Heart left ventricle (tissue), 16 donors: ENCODE measurements at regions not wholly inside any gene's neighbourhood (a gene's known extent, or its start where the extent isn't known, plus 50 kb on each side); places are given as distances from the start of the nearest gene placed in this dataset.

Source experiments
- ATAC-seq, 4 donors: fragments of 200-7000 bp; cut with Tn5 transposase; one replicate each; pipeline ENCODE4 v1.9.1; 2020 to 2022; ENCODE audit warnings: moderate library complexity in 4 of 4, mild to moderate bottlenecking in 3 of 4, moderate number of reproducible peaks in 1 of 4
- DNase-seq, 5 donors: peaks; one replicate each; pipeline ENCODE4 v3.0.0-alpha.2; 2020
- H3K27ac ChIP-seq, 12 donors: fragments of 200-600 bp; sonication (generic) in 4 of 12; one replicate each; pipeline versions ENCODE4 v1.5.0 to v1.8.0; 2016 to 2022; ENCODE audit warnings: mild to moderate bottlenecking in 2 of 12
- H3K27me3 ChIP-seq, 9 donors: fragments of 200-600 bp; sonication (generic) in 2 of 9; one replicate each; pipeline versions ENCODE4 v1.5.1 to v1.8.0; 2016 to 2022; ENCODE audit warnings: mild to moderate bottlenecking in 3 of 9
- H3K36me3 ChIP-seq, 9 donors: fragments of 200-600 bp; sonication (generic) in 2 of 9; one replicate each; pipeline versions ENCODE4 v1.5.0 to v1.8.0; 2018 to 2022; ENCODE audit warnings: mild to moderate bottlenecking in 2 of 9
- H3K4me1 ChIP-seq, 12 donors: fragments of 200-600 bp; sonication (generic) in 4 of 12; one replicate each; pipeline versions ENCODE4 v1.5.0 to v1.8.0; 2016 to 2022; ENCODE audit warnings: mild to moderate bottlenecking in 3 of 12
- H3K4me3 ChIP-seq, 12 donors: fragments of 200-600 bp; sonication (generic) in 4 of 12; one replicate each; pipeline versions ENCODE4 v1.5.0 to v1.8.0; 2017 to 2022; ENCODE audit warnings: mild to moderate bottlenecking in 9 of 12, moderate library complexity in 4 of 12
- H3K9me3 ChIP-seq, 12 donors: fragments of 200-600 bp; sonication (generic) in 4 of 12; one replicate each; pipeline versions ENCODE4 v1.5.0 to v1.8.0; 2016 to 2022; ENCODE audit warnings: mild to moderate bottlenecking in 1 of 12
- CTCF ChIP-seq, 12 donors: fragments of 200-600 bp; sonication (generic) in 4 of 12; IDR thresholded peaks; one replicate each; pipeline versions ENCODE4 v1.5.0 to v1.8.0; 2018 to 2022; ENCODE audit warnings: antibody characterized with exemption in 12 of 12, mild to moderate bottlenecking in 5 of 12
- POLR2A ChIP-seq, 2 donors: fragments of 450-650 bp; IDR thresholded peaks; one replicate each; pipeline ENCODE4 v1.6.1; 2017; ENCODE audit warnings: antibody characterized with exemption in 2 of 2, mild to moderate bottlenecking in 2 of 2, moderate library complexity in 2 of 2
- WGBS, 4 donors: extraction: QIAGEN DNeasy Blood & Tissue Kit in 2 of 4; methylation state at CpG; one replicate each; pipeline versions ENCODE4 v1.1.5 to v1.1.7; 2013 to 2018; 5-methylcytosine and 5-hydroxymethylcytosine counted together
- intact Hi-C, 10 donors: fragments of 100-400 bp; cut with DNase I; formaldehyde crosslinking; loops; one replicate each; pipeline versions ENCODE4 v1.11.1 to v1.14.2; 2022
- donor health status: ischemic (EF 13 %, LVEDD 7.1; RV severe dilation, severe dysfunction).
- donor health status: healthy with polysubstance abuse.
- donor health status: DM: no; HTN: yes; CAD: no.
- donor health status: DM: no; HTN: no; CAD: no.
- donor health status: ischemic (EF 25% LVEDD 6.9; RV normal size, moderate dysfunction).
- donor health status: ischemic (EF 25% LVEDD 5.7; RV mildly dilated, moderate dysfunction).
- donor health status: healthy.
- donor health status: DM: yes; HTN: yes; CAD: no.
- donor health status: ischemic (EF 35%, LVEDD 5.7; RV mildly dilated, moderate dysfunction).
- donor health status: nonischemic (EF 11% LVEDD 7.7; RV severe dilation, severe dysfunction).
- donor health status: DM: yes; HTN: yes; CAD: no.
- donor health status: PGD.
- donor health status: ischemic (EF 29% LVEDD 5.4; RV normal size, mild dysfunction).
- donor health status: nonischemic (EF 23%, LVEDD 6.1; RV moderate dilation, normal function).

- DNase-seq: no peak
- peak in 1 of 4 donors; percentile 11 for ATAC-seq
- intact Hi-C loops: loop anchor here in 1 of 10 donors (10.0 kb wide), 1 partner anchor 120 kb away; no protein-coding TSS in a partner anchor
- H3K27me3 ChIP-seq: no peaks in the 10 kb centered on the region
- H3K9me3 ChIP-seq: peaks cover 0 to under 1% (median 0%) of the 10 kb centered on the region in 12 donors
- H3K4me3 ChIP-seq: no peak overlapping the region
- no peak overlapping the region for H3K27ac ChIP-seq
- no peaks in the 10 kb centered on the region for H3K36me3 ChIP-seq
- TF ChIP-seq CTCF (IDR thresholded peaks at IDR 0.05): no peak
- TF ChIP-seq POLR2A (IDR thresholded peaks at IDR 0.05): no peak
- peaks cover 0 to 3% (median 0%) of the 10 kb centered on the region in 12 donors for H3K4me1 ChIP-seq
These were observed 456.4 kb downstream of the CCSER2 start for GRCh38 chr10:84784749-84785148.

GRCh38 chr10:84789026-84789425 lies 460.6 kb downstream of the CCSER2 start:
- Histone ChIP-seq H3K27me3 (no peaks in the 10 kb centered on the region), H3K36me3 (no peaks in the 10 kb centered on the region), H3K4me1 (no peaks in the 10 kb centered on the region), H3K27ac (no peak overlapping the region), H3K9me3 (peaks cover 0 to 3% (median 0%) of the 10 kb centered on the region in 12 donors), H3K4me3 (no peak overlapping the region)
- TF ChIP-seq POLR2A (IDR thresholded peaks at IDR 0.05) (no peak), CTCF (IDR thresholded peaks at IDR 0.05) (no peak)
- intact Hi-C loops: loop anchor here in 1 of 10 donors (10.0 kb wide), 1 partner anchor 116 kb away; no protein-coding TSS in a partner anchor
- ATAC-seq: no peak
- 73 to 90% (median 83%) methylated on average over 2 of the region's 2 CpGs for WGBS, 4 donors
- DNase-seq: no peak

- ATAC-seq: no peak
- no peak overlapping the region for H3K27ac ChIP-seq
- 77 to 83% (median 79%) methylated on average over 5 of the region's 5 CpGs for WGBS, 4 donors
These were observed 469.9 kb downstream of the CCSER2 start for GRCh38 chr10:84798312-84798711.

GRCh38 chr10:84801156-84801555 lies 472.8 kb downstream of the CCSER2 start:
- Histone ChIP-seq H3K4me3 (no peak overlapping the region), H3K4me1 (no peaks in the 10 kb centered on the region), H3K27ac (no peak overlapping the region), H3K9me3 (no peaks in the 10 kb centered on the region), H3K27me3 (no peaks in the 10 kb centered on the region), H3K36me3 (no peaks in the 10 kb centered on the region)
- no peak for TF ChIP-seq POLR2A (IDR thresholded peaks at IDR 0.05)
- TF ChIP-seq CTCF (IDR thresholded peaks at IDR 0.05): no peak
- intact Hi-C loops: no loop called here
- WGBS, 4 donors: 25 to 50% (median 45%) methylated on average over 2 of the region's 2 CpGs
- ATAC-seq (no peak), DNase-seq (no peak)

More at GRCh38 chr10:84798312-84798711, 469.9 kb downstream of the CCSER2 start:
- no peak for DNase-seq
- H3K4me3 ChIP-seq: no peak overlapping the region
- H3K9me3 ChIP-seq: peaks cover 0 to 3% (median 0%) of the 10 kb centered on the region in 12 donors
- no peak for TF ChIP-seq CTCF (IDR thresholded peaks at IDR 0.05)
- TF ChIP-seq POLR2A (IDR thresholded peaks at IDR 0.05): no peak
- H3K27me3 ChIP-seq: no peaks in the 10 kb centered on the region
- H3K36me3 ChIP-seq: no peaks in the 10 kb centered on the region
- intact Hi-C loops: no loop called here
- H3K4me1 ChIP-seq: no peaks in the 10 kb centered on the region
